ENCODE measurements at regions not wholly inside any gene's neighbourhood (a gene's known extent, or its start where the extent isn't known, plus 50 kb on each side); places are given as distances from the start of the nearest gene placed in this dataset.

- no peaks in the 10 kb centered on the region for H3K9me1 ChIP-seq (ENCODE audit: control insufficient read depth, extremely low read depth, insufficient read depth, low read length)
- H4K20me1 ChIP-seq (ENCODE audit: control insufficient read depth, extremely low read depth, insufficient read depth, low read length), result no peaks in the 10 kb centered on the region
- H3K9me3 ChIP-seq (ENCODE audit: control insufficient read depth, low read depth, low read length), result no peaks in the 10 kb centered on the region
- TF ChIP-seq, protein P1, sequence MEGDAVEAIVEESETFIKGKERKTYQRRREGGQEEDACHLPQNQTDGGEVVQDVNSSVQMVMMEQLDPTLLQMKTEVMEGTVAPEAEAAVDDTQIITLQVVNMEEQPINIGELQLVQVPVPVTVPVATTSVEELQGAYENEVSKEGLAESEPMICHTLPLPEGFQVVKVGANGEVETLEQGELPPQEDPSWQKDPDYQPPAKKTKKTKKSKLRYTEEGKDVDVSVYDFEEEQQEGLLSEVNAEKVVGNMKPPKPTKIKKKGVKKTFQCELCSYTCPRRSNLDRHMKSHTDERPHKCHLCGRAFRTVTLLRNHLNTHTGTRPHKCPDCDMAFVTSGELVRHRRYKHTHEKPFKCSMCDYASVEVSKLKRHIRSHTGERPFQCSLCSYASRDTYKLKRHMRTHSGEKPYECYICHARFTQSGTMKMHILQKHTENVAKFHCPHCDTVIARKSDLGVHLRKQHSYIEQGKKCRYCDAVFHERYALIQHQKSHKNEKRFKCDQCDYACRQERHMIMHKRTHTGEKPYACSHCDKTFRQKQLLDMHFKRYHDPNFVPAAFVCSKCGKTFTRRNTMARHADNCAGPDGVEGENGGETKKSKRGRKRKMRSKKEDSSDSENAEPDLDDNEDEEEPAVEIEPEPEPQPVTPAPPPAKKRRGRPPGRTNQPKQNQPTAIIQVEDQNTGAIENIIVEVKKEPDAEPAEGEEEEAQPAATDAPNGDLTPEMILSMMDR (optimal IDR thresholded peaks at IDR 0.05 in 1 of 3, IDR thresholded peaks at IDR 0.05 in 1 of 3, conservative IDR thresholded peaks at IDR 0.05 in 1 of 3; ENCODE audit: extremely low read depth in 1 of 3, insufficient read depth in 2 of 3, low read length in 3 of 3), result no peak
- no peak for TF ChIP-seq EZH2 (IDR thresholded peaks at IDR 0.05; ENCODE audit: low read length)
- H3K27ac ChIP-seq (ENCODE audit: control insufficient read depth, insufficient read depth, low read length), result no peak overlapping the region
- no peaks in the 10 kb centered on the region for H3K79me2 ChIP-seq (ENCODE audit: control insufficient read depth, insufficient read depth, low read length)
- H3K9ac ChIP-seq (ENCODE audit: control insufficient read depth, extremely low read depth, insufficient read depth, low read length), result no peak overlapping the region
- FAIRE-seq (peak; percentile 20), DNase-seq (ENCODE audit: low read depth, low spot score) (no peak)
- no peaks in the 10 kb centered on the region for H3K4me1 ChIP-seq (ENCODE audit: control insufficient read depth, extremely low read depth, insufficient read depth, low read length)
- no peaks in the 10 kb centered on the region for H3K36me3 ChIP-seq (ENCODE audit: control insufficient read depth in 2 of 2, extremely low read depth in 1 of 2, insufficient read depth in 2 of 2, low read length in 2 of 2)
- H3K4me2 ChIP-seq (ENCODE audit: control insufficient read depth, extremely low read depth, insufficient read depth, low read depth, low read length), result no peak overlapping the region
- no peak overlapping the region for H2AFZ ChIP-seq (ENCODE audit: control insufficient read depth, low read length)
- H3K4me3 ChIP-seq (ENCODE audit: control insufficient read depth in 2 of 3, extremely low read depth in 1 of 3, insufficient read depth in 2 of 3, low read depth in 1 of 3, low read length in 3 of 3), result no peak overlapping the region
- H3K27me3 ChIP-seq (ENCODE audit: control insufficient read depth, extremely low read depth, insufficient read depth, low read length), result no peaks in the 10 kb centered on the region
- dilution Hi-C loops (cut with MboI; ENCODE audit: extremely low pct_ligation_motif_present, low sequenced_read_pairs), result no loop called here
Measured at GRCh38 chr5:67509402-67510186, 313.0 kb upstream of the CD180 start.

DNA sequence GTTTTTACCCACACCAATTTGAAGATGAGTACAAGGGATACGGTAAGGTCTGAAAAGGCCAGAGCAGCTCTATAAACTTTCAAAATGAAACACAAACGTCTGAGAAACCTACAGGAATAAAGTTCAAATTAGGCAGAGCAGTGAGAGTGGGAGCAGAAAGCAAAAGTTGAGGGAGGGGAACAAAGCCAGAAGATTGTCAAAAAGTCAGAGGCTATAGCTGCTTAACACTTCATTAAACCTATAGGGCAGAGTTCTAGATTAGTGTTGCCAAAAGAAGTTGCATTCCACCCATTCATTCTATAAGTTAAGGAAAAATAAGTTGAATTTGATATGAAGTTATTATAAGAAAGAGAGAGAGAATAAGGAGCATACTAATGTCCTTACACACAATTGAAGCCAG, 309.6 kb upstream of the CD180 start:
- Histone ChIP-seq H3K36me3 (ENCODE audit: control insufficient read depth in 2 of 2, extremely low read depth in 1 of 2, insufficient read depth in 2 of 2, low read length in 2 of 2) (no peaks in the 10 kb centered on the region), H3K9me1 (ENCODE audit: control insufficient read depth, extremely low read depth, insufficient read depth, low read length) (no peaks in the 10 kb centered on the region), H3K4me2 (ENCODE audit: control insufficient read depth, extremely low read depth, insufficient read depth, low read depth, low read length) (no peak overlapping the region), H3K4me1 (ENCODE audit: control insufficient read depth, extremely low read depth, insufficient read depth, low read length) (no peaks in the 10 kb centered on the region), H3K4me3 (ENCODE audit: control insufficient read depth in 2 of 3, extremely low read depth in 1 of 3, insufficient read depth in 2 of 3, low read depth in 1 of 3, low read length in 3 of 3) (no peak overlapping the region), H3K27ac (ENCODE audit: control insufficient read depth, insufficient read depth, low read length) (no peak overlapping the region), H3K9me3 (ENCODE audit: control insufficient read depth, low read depth, low read length) (no peaks in the 10 kb centered on the region), H3K9ac (ENCODE audit: control insufficient read depth, extremely low read depth, insufficient read depth, low read length) (no peak overlapping the region), H3K27me3 (ENCODE audit: control insufficient read depth, extremely low read depth, insufficient read depth, low read length) (no peaks in the 10 kb centered on the region), H3K79me2 (ENCODE audit: control insufficient read depth, insufficient read depth, low read length) (no peaks in the 10 kb centered on the region), H2AFZ (ENCODE audit: control insufficient read depth, low read length) (no peak overlapping the region), H4K20me1 (ENCODE audit: control insufficient read depth, extremely low read depth, insufficient read depth, low read length) (no peaks in the 10 kb centered on the region)
- dilution Hi-C loops (cut with MboI; ENCODE audit: extremely low pct_ligation_motif_present, low sequenced_read_pairs), result no loop called here
- TF ChIP-seq EZH2 (IDR thresholded peaks at IDR 0.05; ENCODE audit: low read length), result no peak
- TF ChIP-seq, protein P1 (optimal IDR thresholded peaks at IDR 0.05 in 1 of 3, IDR thresholded peaks at IDR 0.05 in 1 of 3, conservative IDR thresholded peaks at IDR 0.05 in 1 of 3; ENCODE audit: extremely low read depth in 1 of 3, insufficient read depth in 2 of 3, low read length in 3 of 3), result peak in 1 of 3 experiments; percentile 3
- FAIRE-seq (no peak), DNase-seq (ENCODE audit: low read depth, low spot score) (no peak)
